Parathyroid adenoma (tissue), 2 donors: ENCODE measurements at regions not wholly inside any gene's neighbourhood (a gene's known extent, or its start where the extent isn't known, plus 50 kb on each side); places are given as distances from the start of the nearest gene placed in this dataset.

Source experiments
- H2AFZ ChIP-seq: fragments of 300-600 bp; sonication (generic); one replicate; pipeline ENCODE4 v1.7.0; 2017; ENCODE audit warnings: antibody characterized with exemption, mild to moderate bottlenecking
- H3K27ac ChIP-seq: fragments of 300-600 bp; sonication (generic); one replicate; pipeline ENCODE4 v1.7.0; 2017
- H3K27me3 ChIP-seq: fragments of 300-600 bp; sonication (generic); one replicate; pipeline ENCODE4 v1.7.0; 2017; ENCODE audit warnings: low read length; ENCODE audit not compliant: control insufficient read depth, insufficient read depth
- H3K36me3 ChIP-seq: fragments of 300-600 bp; sonication (generic); one replicate; pipeline ENCODE4 v1.7.0; 2017; ENCODE audit warnings: low read length; ENCODE audit not compliant: control insufficient read depth, insufficient read depth
- H3K4me1 ChIP-seq: fragments of 300-600 bp; sonication (generic); one replicate; pipeline ENCODE4 v1.7.0; 2017; ENCODE audit warnings: control low read depth
- H3K4me2 ChIP-seq: fragments of 300-600 bp; sonication (generic); one replicate; pipeline ENCODE4 v1.7.0; 2017; ENCODE audit warnings: low read length
- H3K4me3 ChIP-seq: fragments of 300-600 bp; sonication (generic); one replicate; pipeline ENCODE4 v1.7.0; 2017; ENCODE audit warnings: low read depth, low read length
- H3K79me2 ChIP-seq: fragments of 300-600 bp; sonication (generic); one replicate; pipeline ENCODE4 v1.7.0; 2017; ENCODE audit warnings: control low read depth
- H3K9ac ChIP-seq: fragments of 300-600 bp; sonication (generic); one replicate; pipeline ENCODE4 v1.7.0; 2017; ENCODE audit warnings: mild to moderate bottlenecking
- H3K9me3 ChIP-seq: fragments of 300-600 bp; sonication (generic); one replicate; pipeline ENCODE4 v1.7.0; 2017; ENCODE audit warnings: low read length; ENCODE audit not compliant: control insufficient read depth
- CTCF ChIP-seq: fragments of 300-600 bp; sonication (generic); IDR thresholded peaks from one replicate; pipeline ENCODE4 v1.7.0; 2017; ENCODE audit warnings: antibody characterized with exemption, mild to moderate bottlenecking
- donor health status: primary hyperparathyroidism.

GRCh38 chr4:56261027-56261426 is 126.3 kb downstream of the AASDH start:
- no peak overlapping the region for H3K27ac ChIP-seq

GRCh38 chr4:56260320-56260719 is 127.0 kb downstream of the AASDH start:
- Histone ChIP-seq H3K9ac (no peak overlapping the region), H3K36me3 (no peaks in the 10 kb centered on the region), H3K4me1 (no peaks in the 10 kb centered on the region), H3K27me3 (no peaks in the 10 kb centered on the region), H3K4me2 (no peak overlapping the region), H3K79me2 (no peaks in the 10 kb centered on the region), H2AFZ (no peak overlapping the region), H3K4me3 (no peak overlapping the region), H3K27ac (no peak overlapping the region), H3K9me3 (no peaks in the 10 kb centered on the region)
- no peak for TF ChIP-seq CTCF

More at GRCh38 chr4:56261027-56261426, 126.3 kb downstream of the AASDH start:
- H3K9ac ChIP-seq = no peak overlapping the region
- no peaks in the 10 kb centered on the region for H3K4me1 ChIP-seq
- H3K4me3 ChIP-seq = no peak overlapping the region
- no peak for TF ChIP-seq CTCF
- H3K4me2 ChIP-seq = no peak overlapping the region
- no peaks in the 10 kb centered on the region for H3K9me3 ChIP-seq
- H3K36me3 ChIP-seq = no peaks in the 10 kb centered on the region
- H2AFZ ChIP-seq = no peak overlapping the region
- H3K27me3 ChIP-seq = no peaks in the 10 kb centered on the region
- H3K79me2 ChIP-seq = no peaks in the 10 kb centered on the region

- Histone ChIP-seq H3K36me3 (no peaks in the 10 kb centered on the region), H3K9ac (no peak overlapping the region), H3K27ac (no peak overlapping the region), H3K4me2 (no peak overlapping the region), H3K79me2 (no peaks in the 10 kb centered on the region), H3K4me1 (no peaks in the 10 kb centered on the region), H2AFZ (no peak overlapping the region), H3K9me3 (no peaks in the 10 kb centered on the region), H3K27me3 (no peaks in the 10 kb centered on the region), H3K4me3 (no peak overlapping the region)
- no peak for TF ChIP-seq CTCF
Observed at GRCh38 chr4:56259655-56260054, 127.6 kb downstream of the AASDH start.

GRCh38 chr4:56255820-56256219 is 131.5 kb downstream of the AASDH start:
- Histone ChIP-seq H3K79me2 (no peaks in the 10 kb centered on the region), H3K9me3 (no peaks in the 10 kb centered on the region), H3K4me3 (no peak overlapping the region), H3K9ac (no peak overlapping the region), H3K27me3 (no peaks in the 10 kb centered on the region), H3K36me3 (no peaks in the 10 kb centered on the region), H3K4me1 (no peaks in the 10 kb centered on the region), H2AFZ (no peak overlapping the region), H3K4me2 (no peak overlapping the region), H3K27ac (no peak overlapping the region)
- TF ChIP-seq CTCF = no peak

- TF ChIP-seq CTCF = no peak
- no peaks in the 10 kb centered on the region for H3K36me3 ChIP-seq
- H2AFZ ChIP-seq = no peak overlapping the region
- no peaks in the 10 kb centered on the region for H3K27me3 ChIP-seq
- H3K79me2 ChIP-seq = no peaks in the 10 kb centered on the region
- no peaks in the 10 kb centered on the region for H3K4me1 ChIP-seq
- H3K27ac ChIP-seq = no peak overlapping the region
- no peak overlapping the region for H3K4me2 ChIP-seq
- no peak overlapping the region for H3K4me3 ChIP-seq
- no peaks in the 10 kb centered on the region for H3K9me3 ChIP-seq
- no peak overlapping the region for H3K9ac ChIP-seq
Observed at GRCh38 chr4:56253666-56254305, 133.5 kb downstream of the AASDH start.
